COR-L47 (cell line): ENCODE measurements at regions not wholly inside any gene's neighbourhood (a gene's known extent, or its start where the extent isn't known, plus 50 kb on each side); places are given as distances from the start of the nearest gene placed in this dataset.

ENCODE experiments used
- DNase-seq: peaks from one replicate; lab custom pipeline; 2025; lab: John Stamatoyannopoulos, UW

DNA sequence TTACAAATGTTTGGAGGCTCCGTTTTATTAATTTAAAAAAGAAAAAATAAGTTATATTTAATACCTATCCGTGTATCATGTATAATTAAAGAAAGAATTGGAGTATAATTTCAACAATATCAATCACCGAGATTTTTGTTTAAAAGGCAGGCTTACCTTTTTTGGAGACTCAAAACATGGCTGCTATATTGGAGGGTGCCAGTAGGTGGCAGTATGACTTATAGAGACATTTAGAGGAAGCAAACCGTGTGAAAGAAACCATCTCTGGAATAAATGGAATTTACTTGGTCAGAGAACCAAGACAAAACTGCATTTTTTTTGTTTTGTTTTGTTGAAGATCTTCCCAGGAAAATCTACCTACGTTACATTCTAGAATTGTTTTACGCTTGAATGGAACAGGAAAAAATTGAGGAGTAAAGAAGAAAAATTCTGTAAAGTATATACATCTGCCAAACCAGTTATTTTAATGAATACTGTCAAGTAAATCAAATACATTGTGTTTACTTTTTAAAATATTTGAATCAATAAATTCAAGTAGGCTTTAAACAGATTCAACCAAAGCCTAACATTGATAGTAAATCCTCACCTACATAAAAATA, 802.6 kb upstream of the ALCAM start:
- peak; percentile 41 for DNase-seq

- no peak for DNase-seq
Measured at GRCh38 chr3:104566054-104566453, 800.7 kb upstream of the ALCAM start.

DNA sequence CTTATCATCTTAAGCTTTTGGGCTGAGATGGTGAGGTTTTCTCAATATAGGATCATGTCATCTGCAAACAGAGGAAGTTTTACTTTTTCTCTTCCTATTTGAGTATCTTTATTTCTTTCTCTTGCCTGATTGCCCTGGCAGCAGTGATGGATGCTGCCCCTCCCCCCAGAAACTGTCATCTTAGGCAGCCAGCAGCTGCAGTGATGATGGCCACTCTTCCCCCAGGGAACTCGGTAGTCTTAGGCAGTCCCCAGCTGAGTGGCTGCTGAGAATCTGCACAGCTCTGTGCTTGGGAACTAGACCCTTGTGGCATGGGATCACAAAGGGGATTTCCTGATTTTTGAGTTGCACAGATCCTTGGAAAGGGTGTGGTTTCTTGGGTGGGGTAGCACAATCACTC, 791.1 kb upstream of the ALCAM start:
- DNase-seq: no peak

DNA sequence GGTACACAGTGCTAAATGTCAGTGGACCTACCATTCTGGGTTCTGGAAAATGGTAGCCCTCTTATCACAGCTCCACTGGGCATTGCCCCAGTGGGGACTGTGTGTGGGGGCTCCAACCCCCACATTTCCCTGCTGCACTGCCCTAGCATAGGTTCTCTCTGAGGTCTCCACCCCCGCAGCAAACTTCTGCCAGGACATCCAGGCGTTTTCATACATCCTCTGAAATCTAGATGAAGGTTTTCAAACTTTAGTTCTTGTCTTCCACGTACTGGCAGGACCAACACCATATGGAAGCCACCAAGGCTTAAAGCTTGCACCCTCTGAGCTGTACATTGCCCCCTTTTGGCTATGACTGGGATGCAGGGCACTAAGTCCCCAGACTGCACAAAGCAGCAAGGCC, 788.2 kb upstream of the ALCAM start:
- no peak for DNase-seq

DNA sequence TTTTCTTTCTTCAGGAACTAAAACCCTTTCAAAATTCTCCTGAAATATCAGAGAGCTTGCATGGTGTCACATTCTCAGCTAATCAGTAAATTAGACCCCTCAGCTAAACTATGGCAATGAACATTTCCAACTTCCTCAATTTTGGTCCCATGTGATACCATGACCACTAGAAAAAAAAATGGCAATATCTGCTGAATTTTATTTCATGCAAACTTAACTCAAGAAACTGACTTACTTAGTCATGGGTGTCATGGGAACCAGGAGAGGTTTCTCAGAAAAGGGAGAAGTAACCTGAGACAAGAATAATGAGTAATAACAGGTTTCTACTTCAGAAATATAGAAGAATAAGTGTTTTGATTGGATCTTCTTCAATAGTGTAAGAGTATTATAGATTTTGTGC, 784.6 kb upstream of the ALCAM start:
- DNase-seq: no peak

DNA sequence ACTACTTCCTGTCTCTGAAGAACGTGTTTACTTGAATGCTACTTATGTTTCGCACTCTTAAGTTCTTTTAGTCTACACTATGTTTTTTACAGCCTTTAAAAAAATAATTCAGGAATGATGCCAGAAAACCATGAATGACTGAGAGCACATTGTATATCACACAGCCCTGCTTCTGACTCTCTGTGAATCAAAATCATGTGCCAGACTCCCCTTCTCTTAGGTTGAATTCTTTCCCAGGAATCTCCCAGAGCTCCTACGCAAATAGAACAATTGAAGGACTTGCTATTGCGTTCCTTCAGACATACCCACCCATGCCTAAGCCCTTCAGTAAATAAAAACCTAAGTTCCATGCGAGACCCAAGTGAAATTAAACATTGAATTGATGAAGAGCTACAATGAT, 782.0 kb upstream of the ALCAM start:
- DNase-seq: no peak

GRCh38 chr3:104586344-104586743, 780.4 kb upstream of the ALCAM start:
- no peak for DNase-seq

DNA sequence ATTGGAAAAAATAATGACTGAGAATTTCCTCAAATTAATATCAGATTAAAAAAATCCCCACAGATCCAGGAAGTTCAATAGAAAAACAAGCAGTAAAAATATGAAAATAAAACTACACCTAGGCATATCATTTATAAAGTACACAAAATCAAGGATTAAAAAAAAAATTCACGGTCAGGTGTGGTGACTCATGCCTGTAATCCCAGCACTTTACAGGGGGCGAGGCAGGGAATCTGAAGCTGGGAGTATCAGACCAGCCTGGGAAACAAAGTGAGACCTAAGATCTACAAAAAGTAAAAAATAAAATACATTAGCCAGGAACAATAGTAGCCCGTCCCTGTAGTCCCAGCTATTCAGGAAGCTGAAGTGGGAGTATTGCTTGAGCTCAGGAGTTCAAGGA, 778.3 kb upstream of the ALCAM start:
- no peak for DNase-seq

- DNase-seq: no peak
Measured at GRCh38 chr3:104591776-104592175, 774.9 kb upstream of the ALCAM start.

DNA sequence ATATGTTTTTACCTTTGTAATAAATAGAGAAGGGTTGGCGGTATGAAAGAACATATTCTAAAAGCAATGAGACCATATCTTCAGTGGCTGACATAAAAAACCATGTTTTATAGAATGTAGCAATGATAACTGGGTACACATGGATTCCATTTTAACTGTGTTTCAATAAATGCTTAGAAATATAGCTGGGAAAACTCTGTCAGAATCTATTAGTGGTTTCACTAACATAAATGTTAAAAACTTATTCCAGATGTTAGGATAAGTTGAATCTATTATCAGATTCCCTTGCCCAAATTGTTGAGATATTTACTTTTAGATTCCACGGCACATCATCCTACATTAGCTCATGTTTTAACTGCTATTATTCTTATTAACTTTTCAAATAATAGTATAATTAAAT, 772.2 kb upstream of the ALCAM start:
- no peak for DNase-seq

DNA sequence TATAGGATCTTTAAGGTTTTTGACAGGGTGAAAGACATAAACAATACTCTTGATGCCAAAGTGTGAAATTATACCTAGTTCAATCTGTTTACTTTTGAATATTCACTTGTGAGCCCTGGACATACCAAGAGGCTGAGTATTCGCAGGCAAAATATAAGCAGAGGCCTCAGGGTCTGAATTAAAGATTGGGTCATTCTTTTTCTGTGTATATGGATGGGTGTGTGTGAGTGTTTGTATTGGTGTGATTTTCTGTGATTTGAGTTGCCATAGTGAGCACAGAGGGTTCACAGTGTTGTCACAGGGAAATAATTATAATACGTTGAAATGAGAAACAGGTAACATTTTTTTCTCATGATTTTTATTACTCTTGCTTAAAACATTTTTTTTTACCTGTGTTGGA, 770.7 kb upstream of the ALCAM start:
- no peak for DNase-seq

DNA sequence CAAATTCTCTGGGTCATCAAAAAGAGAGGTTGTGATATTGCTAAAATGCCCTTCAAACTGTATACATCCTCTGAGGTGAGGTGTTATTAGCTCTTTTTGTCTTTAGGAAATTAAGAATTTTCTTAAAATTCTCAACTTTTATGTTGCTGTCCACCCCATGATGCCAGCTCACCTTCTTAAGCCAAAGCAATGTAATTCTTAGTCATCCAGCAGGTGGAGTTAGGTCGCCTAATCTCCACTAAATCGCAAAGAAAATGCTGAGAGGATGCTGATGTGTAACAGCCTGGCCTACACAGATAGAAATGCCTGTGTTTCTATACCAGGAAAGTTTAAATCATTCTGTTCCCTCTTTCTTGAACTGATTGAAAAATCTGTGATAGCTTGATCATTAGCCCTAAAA, 770.2 kb upstream of the ALCAM start:
- peak; percentile 89 for DNase-seq

- peak; percentile 97 for DNase-seq
Measured at GRCh38 chr3:104598848-104599511, 767.7 kb upstream of the ALCAM start.

DNA sequence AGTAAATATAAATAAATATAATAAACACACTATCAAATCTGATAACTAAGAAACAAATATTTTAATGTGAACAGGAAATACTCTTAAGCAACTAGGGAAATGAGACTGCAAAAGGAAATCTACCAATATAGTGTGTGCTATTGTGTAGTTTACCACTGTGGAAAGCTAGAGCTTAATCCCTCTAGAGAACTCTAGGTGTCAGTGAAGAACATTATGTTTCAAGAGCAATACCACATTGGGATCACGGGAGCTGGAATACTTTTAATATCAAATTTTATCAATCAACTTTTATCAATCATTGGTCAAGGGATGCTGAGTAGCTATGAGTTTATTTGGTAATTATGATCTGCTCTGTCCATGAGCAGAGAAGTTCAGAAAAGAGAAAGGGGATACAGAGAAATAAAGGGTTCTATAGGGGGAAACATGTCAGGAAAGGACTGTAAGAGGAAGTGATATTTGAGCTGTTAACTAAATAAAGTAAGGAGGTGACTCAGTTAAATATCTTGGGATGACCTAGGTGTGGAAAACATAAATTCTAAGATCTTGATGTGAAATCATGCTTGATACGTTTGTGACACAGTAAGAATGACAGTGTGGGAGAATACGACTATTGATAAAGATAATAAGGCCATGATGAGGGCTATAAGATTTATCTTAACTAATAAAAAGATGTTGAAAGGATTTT, 762.2 kb upstream of the ALCAM start:
- peak; percentile 19 for DNase-seq

DNA sequence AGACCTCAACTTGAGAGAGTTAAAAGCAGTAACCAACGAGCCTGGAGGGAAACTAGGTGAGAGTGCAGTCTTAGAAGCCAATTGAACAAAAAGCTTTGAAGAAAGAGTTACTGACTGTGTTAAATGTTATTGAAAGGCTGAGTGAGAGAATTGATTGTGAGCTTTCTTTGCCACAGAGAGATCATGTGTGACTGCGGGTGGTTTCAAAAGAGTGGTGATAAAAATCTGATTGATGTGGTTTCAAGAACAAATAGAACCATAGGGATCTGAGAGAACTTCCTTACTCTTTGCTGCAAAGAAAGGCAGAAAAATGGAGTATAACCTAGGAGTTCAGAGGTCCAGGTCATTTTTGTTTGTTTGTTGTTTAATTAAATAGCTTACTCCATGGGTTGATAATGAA, 759.9 kb upstream of the ALCAM start:
- no peak for DNase-seq

- no peak for DNase-seq
Measured at GRCh38 chr3:104610730-104611652, 755.7 kb upstream of the ALCAM start.

- peak; percentile 39 for DNase-seq
Measured at GRCh38 chr3:104612218-104612617, 754.5 kb upstream of the ALCAM start.

DNA sequence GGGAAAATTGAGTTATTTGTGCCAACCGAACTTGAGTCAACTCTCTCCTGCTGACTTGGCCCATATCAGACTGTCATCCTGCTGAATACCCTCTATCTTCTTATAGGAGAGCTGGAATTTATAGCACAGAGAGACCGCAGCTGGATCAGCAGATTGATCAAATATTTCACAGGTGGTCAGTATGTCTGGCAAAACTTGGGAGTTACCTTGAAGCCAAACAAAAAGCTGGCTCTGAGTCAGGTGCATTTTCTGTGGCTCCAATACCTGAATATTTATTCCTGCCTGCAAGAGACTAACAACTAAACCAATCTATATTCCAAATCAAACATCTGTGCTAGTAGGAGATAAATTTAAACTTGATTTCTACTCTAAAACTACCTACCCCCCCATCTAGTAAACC, 752.1 kb upstream of the ALCAM start:
- peak; percentile 20 for DNase-seq

- peak; percentile 56 for DNase-seq
Measured at GRCh38 chr3:104628185-104628789, 738.4 kb upstream of the ALCAM start.

DNA sequence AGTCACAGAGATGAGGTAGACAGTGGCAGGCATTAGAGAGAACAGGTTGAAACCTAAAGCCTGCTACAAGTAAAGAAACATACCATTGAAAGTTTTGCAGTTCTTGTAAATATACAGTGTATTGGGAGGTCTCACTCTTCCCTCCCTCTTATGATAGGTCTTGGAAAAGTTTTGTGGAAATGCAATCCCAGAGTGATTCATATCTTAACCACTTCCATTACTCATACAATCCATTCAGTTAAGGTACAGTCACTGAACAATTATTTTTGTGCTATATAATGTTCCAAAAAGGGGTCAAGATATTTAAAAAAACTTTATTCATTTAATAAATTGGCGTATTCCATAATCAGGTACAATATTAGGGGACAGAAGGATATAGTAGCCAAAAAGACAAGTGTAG, 737.7 kb upstream of the ALCAM start:
- DNase-seq: no peak

DNA sequence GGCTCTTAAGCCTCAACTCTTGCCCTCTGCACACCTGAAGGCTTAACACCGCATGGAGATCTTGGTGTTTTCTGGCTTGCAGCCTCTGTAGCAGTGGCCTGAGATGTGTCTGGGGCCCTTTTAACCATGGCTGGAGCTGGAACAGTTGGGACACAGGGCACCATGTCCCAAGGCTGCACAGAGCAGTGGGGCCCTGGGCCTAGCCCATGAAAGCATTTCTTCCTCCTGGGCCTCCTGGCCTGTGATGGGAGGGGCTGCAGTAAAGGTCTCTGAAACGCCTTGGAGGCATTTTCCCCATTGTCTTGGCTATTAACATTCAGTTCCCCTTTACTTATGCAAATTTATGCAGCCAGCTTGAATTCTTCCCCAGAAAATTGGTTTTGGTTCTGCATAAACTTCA, 735.5 kb upstream of the ALCAM start:
- no peak for DNase-seq

- no peak for DNase-seq
Measured at GRCh38 chr3:104632521-104632920, 734.2 kb upstream of the ALCAM start.
